OCI-LY7 (cell line): ENCODE measurements at regions not wholly inside any gene's neighbourhood (a gene's known extent, or its start where the extent isn't known, plus 50 kb on each side); places are given as distances from the start of the nearest gene placed in this dataset.

Experiments
- EZH2phosphoT487 ChIP-seq: fragments of 200-600 bp; sonication (generic); IDR thresholded peaks from 2 replicates; pipeline ENCODE4 v1.6.1; 2018; ENCODE audit warnings: low read depth, borderline replicate concordance, mild to moderate bottlenecking, mixed run types, antibody characterized with exemption, low read length, moderate library complexity, mixed read lengths
- TF ChIP-seq, protein P1 (sequence below): fragments of 200-600 bp; sonication (generic); conservative IDR thresholded peaks from 2 replicates; pipeline ENCODE4 v1.5.1; 2014; ENCODE audit warnings: mild to moderate bottlenecking, antibody characterized with exemption, low read length, moderate library complexity, mixed read lengths

DNA sequence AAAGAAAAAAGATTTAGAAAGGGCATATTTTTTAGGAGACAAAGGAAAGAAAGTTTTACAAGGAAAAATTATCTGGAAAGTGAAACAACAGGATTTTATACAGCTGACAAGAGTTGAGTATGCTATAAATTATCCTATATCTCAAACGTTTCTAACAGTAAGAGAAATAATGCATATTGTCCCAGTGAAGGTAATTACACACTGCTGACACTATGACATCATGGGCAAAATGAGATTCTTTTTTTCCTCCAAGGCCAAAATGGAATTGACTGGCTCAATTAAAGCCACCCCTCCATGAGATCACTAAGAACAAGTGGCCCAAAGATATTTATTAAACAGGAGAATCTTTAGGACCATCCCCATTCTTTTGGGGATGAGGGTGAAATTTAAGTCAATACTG, 72.0 kb upstream of the CDIN1 start:
- TF ChIP-seq, protein P1, sequence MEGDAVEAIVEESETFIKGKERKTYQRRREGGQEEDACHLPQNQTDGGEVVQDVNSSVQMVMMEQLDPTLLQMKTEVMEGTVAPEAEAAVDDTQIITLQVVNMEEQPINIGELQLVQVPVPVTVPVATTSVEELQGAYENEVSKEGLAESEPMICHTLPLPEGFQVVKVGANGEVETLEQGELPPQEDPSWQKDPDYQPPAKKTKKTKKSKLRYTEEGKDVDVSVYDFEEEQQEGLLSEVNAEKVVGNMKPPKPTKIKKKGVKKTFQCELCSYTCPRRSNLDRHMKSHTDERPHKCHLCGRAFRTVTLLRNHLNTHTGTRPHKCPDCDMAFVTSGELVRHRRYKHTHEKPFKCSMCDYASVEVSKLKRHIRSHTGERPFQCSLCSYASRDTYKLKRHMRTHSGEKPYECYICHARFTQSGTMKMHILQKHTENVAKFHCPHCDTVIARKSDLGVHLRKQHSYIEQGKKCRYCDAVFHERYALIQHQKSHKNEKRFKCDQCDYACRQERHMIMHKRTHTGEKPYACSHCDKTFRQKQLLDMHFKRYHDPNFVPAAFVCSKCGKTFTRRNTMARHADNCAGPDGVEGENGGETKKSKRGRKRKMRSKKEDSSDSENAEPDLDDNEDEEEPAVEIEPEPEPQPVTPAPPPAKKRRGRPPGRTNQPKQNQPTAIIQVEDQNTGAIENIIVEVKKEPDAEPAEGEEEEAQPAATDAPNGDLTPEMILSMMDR, result no peak
- TF ChIP-seq EZH2phosphoT487, result no peak
